Dermis blood vessel endothelial cell (primary cell): ENCODE measurements at regions not wholly inside any gene's neighbourhood (a gene's known extent, or its start where the extent isn't known, plus 50 kb on each side); places are given as distances from the start of the nearest gene placed in this dataset.
A peak's percentile ranks its signal among the peaks of the same experiment; 100 is the strongest.
"Not testable (repeated sequence)": the region's sequence is repeated elsewhere in the genome, so short reads cannot be mapped to it uniquely, and the experiment has no call there.

ENCODE experiments used
- DNase-seq: peaks from one replicate; pipeline ENCODE4 v3.0.0; 2010

DNA sequence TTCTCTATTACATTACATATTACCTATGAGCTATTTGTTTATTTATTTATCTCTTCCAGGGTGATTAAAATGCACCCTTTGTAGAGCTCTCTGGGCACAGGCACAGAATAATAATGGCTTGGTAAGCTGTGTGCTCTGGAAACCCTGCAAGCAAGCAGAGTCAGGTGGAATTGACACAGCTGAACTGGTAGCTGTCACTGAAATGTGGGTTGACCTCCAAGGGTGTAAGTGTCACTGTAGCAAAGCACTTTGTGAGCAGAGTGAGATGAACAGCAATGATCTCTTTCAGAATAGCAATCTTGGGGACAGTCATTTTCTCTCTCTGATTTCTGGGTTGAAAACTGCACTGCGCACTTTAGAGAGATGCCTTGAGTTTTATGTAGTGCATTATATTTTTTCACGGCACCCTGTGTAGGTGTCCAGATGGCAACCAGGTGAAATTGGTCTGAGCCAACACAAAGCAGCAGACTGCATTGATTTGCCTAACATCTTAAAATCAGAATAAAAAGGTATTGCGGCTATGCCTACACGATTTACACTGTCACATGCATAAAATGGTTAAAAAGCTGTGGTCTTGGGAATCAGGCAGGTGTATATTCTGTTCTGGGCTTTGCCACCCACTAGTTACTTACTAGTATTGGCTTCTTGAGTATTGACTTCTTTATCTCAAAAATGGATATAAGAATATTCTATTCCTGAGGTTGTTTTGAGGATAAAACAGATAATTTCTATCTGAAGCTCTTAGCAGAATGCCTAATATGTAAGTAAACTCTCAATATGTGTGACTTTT is 450.3 kb downstream of the RAPGEF2 start:
- DNase-seq = no peak

DNA sequence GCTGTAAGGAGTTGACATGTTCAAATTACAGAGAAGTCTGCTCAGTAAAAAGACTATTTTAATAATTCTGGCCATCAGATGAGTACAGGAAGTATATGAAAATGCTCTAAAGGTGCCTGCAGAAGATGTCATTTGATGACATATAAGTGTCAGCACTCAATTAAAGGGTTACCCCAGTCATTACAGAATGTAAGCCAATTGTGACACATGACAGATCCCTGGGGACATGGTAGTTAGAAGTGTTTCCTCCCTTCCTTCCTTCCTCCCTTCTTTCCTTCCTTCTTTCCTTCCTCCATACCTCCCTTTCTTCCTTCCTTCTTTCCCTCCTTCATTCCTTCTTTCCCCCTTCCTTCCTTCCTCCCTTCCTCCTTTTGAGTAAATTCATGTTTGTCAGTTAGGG is 453.0 kb downstream of the RAPGEF2 start:
- no peak for DNase-seq

DNA sequence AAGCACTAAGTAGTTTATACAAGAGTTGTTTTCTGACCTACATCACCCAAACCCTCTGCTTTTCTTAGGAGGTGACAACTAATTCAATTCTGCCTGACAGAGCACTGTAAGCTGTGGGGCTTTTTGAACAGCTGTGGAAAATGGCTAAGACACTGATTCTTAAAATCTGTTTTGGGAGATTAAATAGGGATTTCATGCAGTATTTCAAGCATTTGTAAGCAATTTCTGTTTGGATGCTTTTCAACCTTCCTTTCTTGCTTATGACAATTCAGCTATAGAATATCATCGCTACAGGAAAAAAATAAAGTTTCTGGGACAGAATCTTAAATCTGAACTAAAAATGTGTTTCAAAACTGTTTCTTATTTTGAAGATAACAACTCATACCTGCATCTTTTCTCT is 459.5 kb downstream of the RAPGEF2 start:
- DNase-seq = no peak

DNA sequence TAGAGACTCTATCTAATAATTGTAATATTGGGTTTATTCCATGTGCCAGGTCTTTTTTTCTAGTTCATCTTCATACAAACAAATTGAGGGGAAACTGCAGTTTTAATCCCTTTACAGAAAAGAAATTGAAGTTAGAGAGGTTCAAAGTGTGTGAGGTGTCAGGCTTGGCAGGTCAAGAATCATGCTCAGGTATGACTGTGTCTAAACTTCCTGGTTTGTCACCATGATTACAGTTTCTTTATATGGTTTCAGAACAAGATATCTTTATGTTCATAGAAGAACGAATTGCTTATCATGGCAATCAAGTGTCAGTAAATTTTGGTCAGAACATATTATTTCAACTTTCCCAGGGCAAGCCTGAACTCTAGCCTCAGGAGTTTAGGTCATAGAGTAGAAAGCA is 460.4 kb downstream of the RAPGEF2 start:
- no peak for DNase-seq

DNA sequence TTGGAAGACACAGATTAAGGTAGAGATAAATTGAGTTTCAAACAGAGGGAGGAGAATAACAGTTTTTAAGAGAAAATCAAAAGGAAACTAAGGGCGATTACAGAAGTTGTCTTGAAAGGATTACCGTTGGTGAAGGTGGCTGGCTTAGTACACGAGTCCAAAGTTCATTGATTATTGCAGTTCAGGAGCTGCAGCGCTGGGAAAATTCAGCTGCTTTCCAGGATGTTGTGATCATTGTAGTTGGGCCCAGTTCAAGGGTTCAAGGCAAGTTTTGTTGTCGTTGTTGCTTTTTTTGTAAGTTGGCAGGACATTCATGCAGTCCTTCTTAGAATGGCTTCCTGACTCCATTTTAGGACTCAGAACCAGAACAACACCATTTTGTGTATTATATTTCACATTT is 461.7 kb downstream of the RAPGEF2 start:
- DNase-seq = no peak

DNA sequence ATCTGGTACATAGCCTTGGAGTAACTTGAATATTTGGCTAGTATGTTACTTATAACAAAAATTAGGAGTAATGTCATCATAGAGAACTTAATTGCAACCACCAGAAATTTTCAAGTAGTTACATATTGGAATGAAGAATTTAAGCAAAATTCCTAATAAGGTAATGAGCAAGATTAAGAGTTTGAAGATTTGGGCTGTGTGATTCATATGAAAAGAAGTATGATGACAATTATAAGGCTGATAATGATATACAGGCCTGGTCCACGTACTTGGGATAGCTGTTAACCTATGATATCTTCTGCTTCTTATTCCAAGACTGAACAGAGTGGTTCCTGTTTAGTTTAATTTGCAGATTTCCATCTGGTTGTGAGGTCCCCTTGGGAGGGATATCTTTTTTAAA is 463.9 kb downstream of the RAPGEF2 start:
- no peak for DNase-seq

DNA sequence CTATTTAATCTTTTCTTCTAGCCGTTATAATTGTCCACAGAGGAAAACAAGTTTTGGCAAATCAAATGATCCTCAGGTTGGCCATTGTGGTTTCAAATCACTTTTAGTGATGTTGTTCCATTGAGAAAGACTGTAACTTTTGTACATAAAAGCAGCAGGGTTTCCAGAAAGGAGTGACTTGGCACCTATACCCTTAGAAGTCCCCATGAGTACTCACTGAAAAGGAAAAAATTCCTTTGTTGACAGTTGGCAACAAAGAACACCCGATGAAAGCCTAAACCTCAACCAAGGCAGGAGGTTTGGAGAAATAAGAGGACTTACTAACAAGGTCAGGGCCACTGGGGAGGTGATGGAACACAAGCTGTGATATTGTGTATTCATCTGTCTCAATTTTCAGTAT is 474.4 kb downstream of the RAPGEF2 start:
- DNase-seq = no peak

DNA sequence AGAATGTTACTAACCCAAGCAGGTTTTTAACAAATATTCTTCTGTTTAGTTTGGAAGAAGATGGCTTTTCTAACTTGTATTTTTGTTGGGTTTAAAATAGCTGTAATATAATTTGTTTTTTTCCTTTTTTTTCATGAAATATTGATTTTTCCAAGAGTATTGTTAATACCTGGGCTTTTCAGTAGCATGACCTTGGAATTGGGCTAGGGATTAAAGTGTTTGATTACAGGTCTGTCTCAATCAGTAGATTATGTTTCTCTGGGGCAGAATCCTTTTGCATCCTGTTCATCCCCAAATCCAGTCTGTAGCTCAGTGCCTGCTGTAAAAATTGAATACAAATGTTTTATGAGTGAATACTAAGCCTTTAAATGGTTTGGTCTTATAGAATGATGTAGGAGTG is 479.8 kb downstream of the RAPGEF2 start:
- DNase-seq = no peak

DNA sequence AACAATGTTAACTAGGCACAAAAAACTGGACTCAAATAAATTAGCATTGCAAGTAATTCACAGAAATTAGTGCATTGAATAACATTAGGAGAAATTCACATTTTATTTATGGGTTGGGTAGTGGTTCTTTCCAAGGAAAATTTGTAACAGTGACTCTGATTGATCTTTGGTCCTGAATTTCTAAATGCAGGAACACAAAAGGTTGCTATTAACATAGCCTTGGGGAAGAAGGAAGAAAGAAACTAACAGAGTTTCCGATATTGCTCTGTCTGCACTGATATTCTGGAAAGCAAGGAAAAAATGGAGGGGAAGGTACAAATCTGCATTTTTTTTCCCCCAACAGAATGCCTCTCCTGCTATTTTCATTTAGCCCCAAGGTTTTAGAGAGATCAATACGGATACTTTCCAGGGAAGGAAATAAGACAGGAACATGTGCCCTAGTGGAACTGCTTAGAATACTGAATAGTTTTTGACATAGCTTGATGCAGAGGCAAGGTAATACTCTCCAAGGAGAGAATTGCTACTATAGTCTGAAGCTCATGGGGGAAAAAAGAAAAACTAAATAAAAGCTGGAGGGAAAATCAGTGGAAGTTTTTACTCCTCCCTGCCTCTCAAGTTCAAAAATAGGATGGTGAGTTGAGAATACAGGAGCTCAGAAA is 490.1 kb downstream of the RAPGEF2 start:
- no peak for DNase-seq

DNA sequence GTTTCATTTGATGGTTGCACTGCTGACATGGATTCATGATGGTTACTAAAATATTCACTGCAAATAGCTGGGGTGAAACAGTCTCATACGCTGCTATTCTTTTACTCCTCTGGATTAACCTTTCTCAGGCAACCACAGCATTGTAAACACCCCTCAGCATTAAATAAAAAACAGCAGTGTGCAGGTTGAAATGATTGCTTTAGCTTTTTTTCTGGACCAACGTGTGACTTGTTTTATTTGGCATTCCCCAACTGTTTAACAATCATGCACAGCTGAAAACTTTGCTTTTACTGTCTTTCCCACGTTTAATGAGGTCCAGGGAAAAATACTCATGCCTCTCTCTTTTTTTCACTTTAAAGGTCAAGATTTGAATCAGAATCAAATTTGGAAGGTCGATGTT is 490.8 kb downstream of the RAPGEF2 start:
- no peak for DNase-seq

DNA sequence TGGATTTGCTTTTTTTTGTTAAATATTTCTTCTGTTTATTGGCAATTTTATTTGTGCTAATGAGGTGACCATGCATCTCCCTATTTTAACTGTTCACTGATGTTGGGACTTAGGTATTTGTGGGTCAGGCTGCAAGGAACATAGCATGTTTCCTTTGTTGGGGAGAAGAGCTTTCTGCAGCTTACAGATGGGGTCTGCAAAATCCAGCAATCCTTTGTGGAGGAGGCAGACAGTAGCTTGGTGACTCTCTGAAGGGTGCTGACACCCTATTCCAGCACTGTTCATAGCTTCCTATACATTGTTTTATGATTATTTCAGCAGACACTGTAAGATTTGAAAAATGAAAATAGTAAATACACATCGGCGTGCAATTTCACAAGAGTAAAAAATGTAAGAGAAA is 491.7 kb downstream of the RAPGEF2 start:
- DNase-seq = no peak

DNA sequence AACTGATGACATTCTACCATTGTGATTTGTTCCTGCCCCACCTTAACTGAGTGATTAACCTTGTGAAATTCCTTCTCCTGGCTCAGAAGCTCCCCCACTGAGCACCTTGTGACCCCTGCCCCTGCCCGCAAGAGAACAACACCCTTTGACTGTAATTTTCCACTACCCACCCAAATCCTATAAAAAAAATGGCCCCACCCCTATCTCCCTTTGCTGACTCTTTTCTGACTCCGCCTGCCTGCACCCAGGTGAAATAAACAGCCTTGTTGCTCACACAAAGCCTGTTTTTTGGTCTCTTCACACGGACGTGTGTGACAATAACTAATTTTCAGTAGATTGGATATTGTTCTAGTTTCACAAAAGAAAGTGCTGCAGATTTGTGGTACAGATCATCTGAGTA is 492.2 kb downstream of the RAPGEF2 start:
- not testable (repeated sequence) for DNase-seq

DNA sequence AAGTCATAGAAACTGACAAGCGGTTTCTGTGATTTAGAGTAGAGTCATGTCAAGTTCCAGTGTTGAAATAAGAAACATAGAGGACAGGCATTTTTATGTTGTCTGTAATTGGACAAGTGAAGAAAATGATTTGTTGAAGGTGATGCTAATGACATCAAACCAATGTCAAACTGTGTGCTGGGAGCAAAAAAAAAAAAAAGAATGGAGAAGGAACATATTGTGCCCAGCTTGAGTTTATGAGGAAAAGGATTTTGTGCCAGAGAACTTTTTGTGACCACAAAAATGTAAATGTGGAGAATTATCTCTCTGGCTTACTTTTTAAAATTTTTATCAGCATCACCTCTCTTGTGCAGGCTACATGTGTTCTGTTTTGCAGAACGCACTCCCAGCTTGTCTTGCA is 495.7 kb downstream of the RAPGEF2 start:
- DNase-seq = no peak

DNA sequence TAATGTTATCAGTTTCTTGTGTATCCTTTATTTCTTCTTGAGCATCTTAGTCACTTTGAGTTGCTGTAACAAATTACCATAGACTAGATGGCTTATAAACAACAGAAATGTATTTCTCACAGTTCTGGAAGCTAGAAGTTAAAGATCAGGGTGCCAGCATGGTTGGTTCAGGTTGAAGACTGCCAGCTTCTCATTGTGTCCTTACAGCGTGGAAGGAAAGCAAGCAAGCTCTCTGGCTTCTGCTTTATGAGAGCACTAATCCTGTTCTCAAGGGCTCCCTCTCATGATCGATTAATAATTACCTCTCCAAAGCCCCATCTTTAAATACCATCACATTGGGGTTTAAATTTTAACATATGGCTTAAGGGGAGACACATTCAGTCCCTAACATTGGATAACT is 497.2 kb downstream of the RAPGEF2 start:
- no peak for DNase-seq

DNA sequence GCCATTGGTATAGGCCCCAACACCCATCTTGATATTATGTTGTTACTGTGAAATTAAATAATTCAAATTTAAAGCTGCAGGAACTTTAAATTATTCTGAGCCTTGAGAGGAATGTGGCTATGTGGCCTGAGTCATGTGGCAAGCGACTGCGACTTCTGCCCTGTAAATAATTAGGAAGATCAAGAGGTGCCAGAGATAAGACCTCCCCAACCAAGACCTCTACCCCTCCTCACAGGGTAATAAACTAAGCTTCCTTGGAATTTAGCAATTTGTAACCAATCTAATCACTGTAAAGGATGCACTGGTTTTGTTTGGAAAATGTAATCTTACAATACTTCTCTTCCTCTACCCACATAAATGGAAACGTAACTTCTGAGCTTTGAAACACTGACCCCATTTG is 501.9 kb downstream of the RAPGEF2 start:
- DNase-seq = no peak

DNA sequence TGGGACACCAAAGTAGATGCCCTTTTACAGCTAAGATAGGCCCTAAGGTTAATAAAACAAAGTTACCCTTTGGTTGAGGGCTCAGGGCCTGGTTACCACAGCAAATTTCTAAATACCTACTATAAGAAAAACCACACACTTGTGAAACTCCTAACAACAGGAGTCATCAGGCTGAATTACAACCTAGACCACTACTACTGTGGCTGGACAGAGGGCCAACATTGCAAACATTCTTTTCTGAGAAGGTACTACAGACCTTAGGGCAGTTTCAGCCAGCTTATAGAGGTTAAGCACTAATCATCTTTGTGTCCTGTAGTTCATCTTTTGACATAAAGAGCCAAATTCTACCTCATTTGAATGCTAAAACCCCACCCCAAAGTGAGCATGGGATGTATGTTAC is 504.0 kb downstream of the RAPGEF2 start:
- DNase-seq = no peak

DNA sequence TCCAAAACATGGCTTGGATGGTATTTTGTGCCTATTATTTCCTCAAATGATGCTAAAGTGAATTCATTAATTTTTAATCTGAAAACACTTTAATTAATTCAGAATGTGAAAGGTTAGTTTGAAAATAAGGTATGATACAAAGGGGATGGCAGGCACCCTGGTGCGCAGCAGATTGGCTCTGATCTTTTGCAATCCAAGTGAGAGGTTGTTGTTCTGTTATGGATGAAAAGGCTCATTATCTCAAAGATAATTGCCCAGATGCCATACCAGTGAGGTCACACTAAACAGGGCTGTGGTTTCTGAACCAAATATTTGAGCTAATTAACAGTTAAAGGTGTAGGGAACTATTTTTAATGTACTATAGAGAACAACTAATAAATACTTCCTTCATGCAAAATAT is 504.9 kb downstream of the RAPGEF2 start:
- no peak for DNase-seq

DNA sequence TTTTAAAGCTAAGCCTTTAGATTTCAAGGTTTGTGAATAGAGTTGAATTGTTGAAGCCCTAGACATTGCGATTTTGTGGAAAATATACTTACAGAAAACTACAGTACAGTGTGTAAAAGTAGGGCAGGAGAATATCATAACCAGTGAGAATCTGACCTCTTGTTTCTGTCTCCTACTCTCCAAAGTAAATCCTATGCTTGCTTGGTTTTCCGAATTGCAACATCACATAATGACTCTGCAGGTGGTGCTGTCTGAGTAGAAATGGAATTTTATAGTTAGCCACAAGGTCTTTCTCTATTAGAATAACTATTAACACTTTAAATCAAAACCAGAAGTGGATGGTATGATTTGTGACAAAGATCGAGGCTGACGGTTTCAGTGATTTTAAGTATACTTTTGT is 505.6 kb downstream of the RAPGEF2 start:
- no peak for DNase-seq

DNA sequence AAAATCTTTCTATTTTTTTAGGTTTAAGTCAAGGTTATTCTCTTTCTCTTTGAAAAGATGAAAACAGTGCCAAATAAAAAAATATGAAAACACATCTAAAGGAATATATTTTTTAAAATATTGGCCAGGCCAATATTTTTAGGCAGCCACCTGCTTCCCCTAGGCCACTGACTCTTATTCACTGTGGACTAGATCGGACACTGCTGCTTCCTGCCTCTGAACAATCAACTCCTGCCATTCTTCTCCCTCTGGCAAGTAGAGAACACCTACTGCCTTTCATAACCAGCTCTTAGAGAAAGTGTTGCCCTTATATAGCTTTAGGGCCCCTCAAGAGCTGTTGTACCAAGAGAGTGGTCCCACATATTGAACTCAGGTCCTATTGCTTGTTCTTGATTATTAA is 529.2 kb downstream of the RAPGEF2 start:
- peak; percentile 3 for DNase-seq

DNA sequence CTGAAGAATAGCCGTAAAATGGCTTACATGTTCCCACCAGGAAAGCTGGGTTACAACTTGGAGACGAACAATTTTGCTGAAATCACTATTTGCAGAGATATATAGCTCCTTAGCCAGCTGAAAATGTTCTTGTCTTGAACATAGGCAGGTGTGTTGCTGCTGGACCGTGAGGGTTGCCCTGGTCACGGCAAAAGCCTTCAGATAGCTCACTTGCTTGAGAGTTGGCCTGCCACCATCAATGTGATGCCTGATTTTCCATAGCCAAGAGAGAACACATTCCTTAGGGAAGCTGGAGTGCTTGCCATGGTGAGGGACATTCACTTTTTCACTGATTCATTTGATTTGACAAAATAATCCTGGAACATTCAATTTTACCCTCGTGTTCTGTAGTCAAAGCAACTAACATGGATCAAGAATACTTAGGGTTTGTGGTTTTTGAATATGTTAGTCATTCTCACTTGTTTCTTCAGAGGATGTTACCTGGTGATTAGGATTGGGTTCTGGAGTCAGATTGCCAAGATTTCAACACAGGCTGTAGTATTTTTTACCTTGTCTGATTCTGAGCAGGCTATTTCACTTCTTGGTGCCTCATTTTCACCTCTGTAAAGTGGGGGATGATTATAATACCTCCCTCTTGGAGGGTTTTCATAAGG is 536.9 kb downstream of the RAPGEF2 start:
- no peak for DNase-seq

DNA sequence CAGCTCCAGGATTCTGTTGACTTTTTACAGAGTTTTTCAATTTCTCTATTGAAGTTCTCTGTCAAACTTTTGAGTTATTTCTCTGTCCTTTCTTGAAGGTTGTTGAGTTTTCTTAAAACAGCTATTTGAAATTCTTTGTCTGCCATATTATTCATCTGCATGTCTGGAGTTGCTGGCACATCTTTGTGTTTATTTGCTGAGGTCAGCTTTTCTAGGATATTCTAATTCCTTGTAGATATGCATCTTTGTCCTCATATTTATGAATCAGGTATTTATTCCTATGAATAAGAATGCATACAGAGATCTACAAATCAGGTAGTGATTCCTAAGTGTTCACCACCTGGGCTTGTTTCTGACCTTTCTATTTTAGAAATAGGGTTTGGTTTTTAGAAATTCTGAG is 546.4 kb downstream of the RAPGEF2 start:
- no peak for DNase-seq

DNA sequence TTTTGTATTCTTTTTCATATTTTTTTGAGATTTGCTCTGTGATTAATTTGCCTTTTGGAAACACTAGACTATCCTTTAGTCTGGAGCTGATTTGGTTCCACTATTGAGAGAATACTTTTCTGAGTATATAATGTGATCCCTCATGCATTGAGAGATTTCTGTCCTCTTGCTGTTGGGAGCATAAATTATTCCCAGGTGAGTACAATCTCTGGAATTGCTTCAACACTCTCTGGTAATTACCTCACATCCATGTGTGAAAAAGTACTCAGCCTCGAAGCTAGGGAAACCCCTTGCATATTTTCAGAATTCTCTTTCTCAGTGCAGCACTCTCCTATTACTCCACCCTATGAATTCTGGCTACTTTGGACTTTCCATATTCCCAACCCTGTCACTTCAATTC is 550.0 kb downstream of the RAPGEF2 start:
- no peak for DNase-seq

DNA sequence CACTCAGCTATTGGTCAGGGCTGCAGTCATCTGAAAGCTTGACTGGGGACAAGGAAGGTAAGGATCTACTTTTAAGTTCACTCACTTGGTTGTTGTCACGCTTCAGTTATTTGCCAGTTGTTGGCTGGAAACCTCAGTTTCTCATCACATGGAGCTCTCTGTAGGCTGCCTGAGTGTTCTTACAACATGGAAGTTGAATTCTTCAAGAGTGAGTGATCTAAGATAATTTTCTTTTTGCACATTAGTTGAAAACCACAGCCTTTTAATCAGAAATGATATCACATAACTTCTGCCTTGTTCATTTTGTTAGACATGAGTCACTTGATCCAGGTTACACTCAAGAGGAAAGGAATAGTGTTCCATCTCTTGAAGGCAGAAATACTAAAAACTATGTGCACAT is 552.7 kb downstream of the RAPGEF2 start:
- DNase-seq = no peak

DNA sequence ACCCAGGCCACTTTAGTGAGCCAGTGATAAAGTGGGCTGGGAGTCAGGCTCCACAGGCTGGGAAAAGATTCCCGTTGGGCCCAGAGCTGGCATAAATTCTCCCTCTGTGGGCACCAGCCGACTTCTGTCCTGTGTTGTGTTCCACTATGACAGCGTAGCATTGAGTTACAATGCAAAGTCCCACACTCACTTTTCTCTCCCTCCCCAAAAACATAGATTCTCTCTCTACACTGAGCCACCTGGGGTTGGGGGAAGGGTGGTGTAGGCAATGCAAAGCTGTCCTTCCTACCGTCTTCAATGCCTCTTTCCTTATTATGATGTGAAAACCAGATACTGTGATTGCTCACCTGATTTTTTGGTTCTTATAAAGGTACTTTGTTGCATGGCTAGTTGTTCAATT is 566.2 kb downstream of the RAPGEF2 start:
- no peak for DNase-seq
